Progenitor cell of endocrine pancreas (in vitro differentiated cells): ENCODE measurements at regions not wholly inside any gene's neighbourhood (a gene's known extent, or its start where the extent isn't known, plus 50 kb on each side); places are given as distances from the start of the nearest gene placed in this dataset.

Experiments used
- DNase-seq: peaks from one replicate; pipeline ENCODE4 v3.0.0; 2021; ENCODE audit warnings: low spot score; ENCODE audit not compliant: unreplicated experiment
- H3K27ac Mint-ChIP-seq: 2 replicates; pipeline ENCODE4 v1.8.0; 2021; ENCODE audit warnings: mild to moderate bottlenecking, moderate library complexity, mixed read lengths
- H3K27me3 Mint-ChIP-seq: 2 replicates; pipeline ENCODE4 v1.8.0; 2021; ENCODE audit warnings: mixed read lengths
- H3K36me3 Mint-ChIP-seq: 2 replicates; pipeline ENCODE4 v1.8.0; 2022; ENCODE audit warnings: mixed read lengths; ENCODE audit not compliant: insufficient read depth
- H3K4me1 Mint-ChIP-seq: 2 replicates; pipeline ENCODE4 v1.8.0; 2021; ENCODE audit warnings: low read depth, mixed read lengths
- H3K4me3 Mint-ChIP-seq: 2 replicates; pipeline ENCODE4 v1.8.0; 2021; ENCODE audit warnings: low read depth, mild to moderate bottlenecking, moderate library complexity, mixed read lengths
- H3K9me3 Mint-ChIP-seq: 2 replicates; pipeline ENCODE4 v1.8.0; 2021; ENCODE audit warnings: low read depth, mixed read lengths
- CTCF ChIP-seq: fragments of 200-600 bp; sonication (generic); IDR thresholded peaks from one replicate; pipeline ENCODE4 v1.5.0; 2021; ENCODE audit warnings: antibody characterized with exemption, mild to moderate bottlenecking; ENCODE audit not compliant: unreplicated experiment

- Mint-ChIP-seq H3K4me1 (no peaks in the 10 kb centered on the region), H3K27ac (no peak overlapping the region), H3K27me3 (no peaks in the 10 kb centered on the region), H3K9me3 (no peaks in the 10 kb centered on the region), H3K36me3 (no peaks in the 10 kb centered on the region), H3K4me3 (no peak overlapping the region)
- TF ChIP-seq CTCF: no peak
- DNase-seq: no peak
These were observed 287.1 kb upstream of the CDH9 start for GRCh38 chr5:27325513-27325912.

DNA sequence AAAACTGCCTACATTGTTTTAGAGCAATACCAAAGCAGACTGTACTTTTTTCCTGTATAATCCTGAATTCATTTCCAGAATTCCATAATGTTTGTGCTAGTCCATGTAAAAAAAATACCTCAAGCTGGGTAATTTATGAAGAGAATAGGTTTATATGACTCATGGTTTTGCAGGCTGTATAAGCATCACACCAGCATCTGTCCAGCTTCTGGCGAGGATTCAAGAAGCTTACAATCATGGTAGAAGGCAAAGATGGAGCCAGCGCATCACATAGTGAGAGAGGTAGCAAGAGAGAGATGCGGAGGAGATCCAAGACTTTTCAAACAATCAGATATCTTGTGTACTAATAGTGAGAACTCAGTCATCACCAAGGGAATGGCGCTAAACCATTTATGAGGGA lies 280.3 kb upstream of the CDH9 start:
- H3K27me3 Mint-ChIP-seq: no peaks in the 10 kb centered on the region
- no peak overlapping the region for H3K27ac Mint-ChIP-seq
- no peaks in the 10 kb centered on the region for H3K9me3 Mint-ChIP-seq
- H3K4me3 Mint-ChIP-seq: no peak overlapping the region
- no peak for DNase-seq
- TF ChIP-seq CTCF: no peak
- H3K4me1 Mint-ChIP-seq: no peaks in the 10 kb centered on the region
- H3K36me3 Mint-ChIP-seq: no peaks in the 10 kb centered on the region

GRCh38 chr5:27316271-27316650 lies 277.9 kb upstream of the CDH9 start:
- Mint-ChIP-seq H3K36me3 (no peaks in the 10 kb centered on the region), H3K4me3 (no peak overlapping the region), H3K27me3 (no peaks in the 10 kb centered on the region), H3K27ac (no peak overlapping the region), H3K9me3 (no peaks in the 10 kb centered on the region), H3K4me1 (no peaks in the 10 kb centered on the region)
- DNase-seq: no peak
- TF ChIP-seq CTCF: no peak

- Mint-ChIP-seq H3K4me1 (no peaks in the 10 kb centered on the region), H3K27me3 (no peaks in the 10 kb centered on the region), H3K4me3 (no peak overlapping the region), H3K36me3 (no peaks in the 10 kb centered on the region), H3K9me3 (no peaks in the 10 kb centered on the region), H3K27ac (no peak overlapping the region)
- no peak for TF ChIP-seq CTCF
- DNase-seq: no peak
These were observed 277.2 kb upstream of the CDH9 start for GRCh38 chr5:27315363-27316270.

GRCh38 chr5:27313549-27313948 lies 275.2 kb upstream of the CDH9 start:
- H3K4me3 Mint-ChIP-seq: no peak overlapping the region
- no peaks in the 10 kb centered on the region for H3K4me1 Mint-ChIP-seq
- no peaks in the 10 kb centered on the region for H3K27me3 Mint-ChIP-seq
- no peaks in the 10 kb centered on the region for H3K36me3 Mint-ChIP-seq
- no peak for TF ChIP-seq CTCF
- no peak for DNase-seq
- H3K27ac Mint-ChIP-seq: no peak overlapping the region
- H3K9me3 Mint-ChIP-seq: no peaks in the 10 kb centered on the region
